ENCODE measurements at regions not wholly inside any gene's neighbourhood (a gene's known extent, or its start where the extent isn't known, plus 50 kb on each side); places are given as distances from the start of the nearest gene placed in this dataset.

- TF ChIP-seq CTCF (IDR thresholded peaks at IDR 0.05; ENCODE audit: low read length) = no peak
- no peak for TF ChIP-seq EZH2 (IDR thresholded peaks at IDR 0.05; ENCODE audit: borderline replicate concordance, low read length)
These were observed 234.2 kb upstream of the SPOPL start for GRCh38 chr2:138267161-138267901.
